Lung microvascular endothelial cell (primary cell): ENCODE measurements at regions not wholly inside any gene's neighbourhood (a gene's known extent, or its start where the extent isn't known, plus 50 kb on each side); places are given as distances from the start of the nearest gene placed in this dataset.
"Not testable (repeated sequence)": the region's sequence is repeated elsewhere in the genome, so short reads cannot be mapped to it uniquely, and the experiment has no call there.

Experiments used
- DNase-seq, 2 donors: peaks; one replicate each; pipeline versions ENCODE4 v3.0.0 to v3.0.0-alpha.2; 2010; ENCODE audit warnings: low read depth in 2 of 2

DNA sequence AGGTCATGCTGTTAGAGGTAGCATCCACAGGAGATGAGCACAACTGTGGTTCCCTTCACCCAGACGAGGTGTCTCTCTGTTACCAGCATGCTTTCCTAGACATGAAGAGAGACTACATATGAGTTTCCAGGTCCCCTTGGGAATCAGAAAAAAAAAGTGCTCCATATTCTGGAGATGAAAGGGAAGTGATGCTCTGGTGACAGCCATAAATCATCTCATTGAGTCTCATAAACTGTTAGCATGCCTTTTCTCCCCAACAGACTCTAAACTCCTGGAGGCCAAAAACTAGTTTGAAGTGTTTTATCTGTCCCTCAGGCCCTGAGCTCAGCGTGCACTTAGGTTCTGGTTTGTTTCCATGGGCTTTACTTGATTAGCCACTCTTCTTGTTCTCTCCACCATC, 124.6 kb upstream of the CREB1 start:
- no peak for DNase-seq

DNA sequence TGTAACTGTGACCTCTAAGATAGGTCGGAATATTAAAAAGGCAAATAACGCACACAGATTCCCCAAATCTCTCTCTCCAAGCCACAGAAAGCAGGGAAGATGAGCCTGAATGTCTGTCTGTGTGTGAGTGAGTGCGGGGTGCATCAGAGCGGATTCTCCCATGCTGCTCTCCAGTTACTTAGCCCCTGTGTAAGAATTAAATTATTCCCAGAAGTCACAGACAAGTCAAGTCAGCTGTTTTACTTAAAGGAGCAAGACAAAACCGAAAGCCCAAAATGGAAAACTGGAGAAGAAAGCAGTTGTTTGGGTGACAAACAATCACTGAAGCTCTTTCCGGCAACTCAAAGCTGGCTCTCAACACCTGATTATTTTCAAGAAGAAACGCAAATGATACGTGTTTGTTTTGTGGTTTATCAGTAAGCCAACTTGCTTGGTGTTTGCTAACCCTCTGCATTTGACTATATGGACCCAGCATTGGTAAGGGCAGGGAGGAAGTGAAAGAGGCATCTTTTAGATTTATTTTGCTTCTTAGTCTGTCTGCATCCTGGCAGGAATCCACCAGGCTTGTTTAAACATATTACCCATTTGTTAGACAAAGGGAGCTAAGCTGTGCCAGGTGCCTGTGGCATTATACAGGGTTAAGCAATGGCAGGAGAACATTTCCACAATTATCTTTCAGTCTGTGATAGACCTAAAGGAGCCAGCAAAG, 121.5 kb upstream of the CREB1 start:
- DNase-seq: peak; percentile 17 to 33

DNA sequence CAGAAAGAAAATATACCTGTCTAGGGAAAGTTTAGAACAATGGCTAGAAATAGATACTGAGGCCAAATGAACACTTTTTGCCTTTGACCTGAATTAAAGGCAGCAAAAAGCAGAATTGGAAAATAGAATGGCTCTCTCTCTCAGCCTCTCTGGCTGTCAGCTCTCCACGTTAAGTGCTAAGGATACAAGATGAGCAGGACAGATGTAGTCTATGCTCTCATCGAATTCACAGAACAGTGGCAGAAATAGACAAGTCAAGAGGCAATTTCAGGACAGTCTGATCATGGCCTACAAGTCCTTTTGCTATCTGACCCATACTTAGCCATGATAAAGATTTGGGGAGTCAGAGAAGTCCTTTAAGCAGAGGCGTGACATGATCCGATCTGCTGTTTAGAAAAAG, 120.2 kb upstream of the CREB1 start:
- no peak for DNase-seq

DNA sequence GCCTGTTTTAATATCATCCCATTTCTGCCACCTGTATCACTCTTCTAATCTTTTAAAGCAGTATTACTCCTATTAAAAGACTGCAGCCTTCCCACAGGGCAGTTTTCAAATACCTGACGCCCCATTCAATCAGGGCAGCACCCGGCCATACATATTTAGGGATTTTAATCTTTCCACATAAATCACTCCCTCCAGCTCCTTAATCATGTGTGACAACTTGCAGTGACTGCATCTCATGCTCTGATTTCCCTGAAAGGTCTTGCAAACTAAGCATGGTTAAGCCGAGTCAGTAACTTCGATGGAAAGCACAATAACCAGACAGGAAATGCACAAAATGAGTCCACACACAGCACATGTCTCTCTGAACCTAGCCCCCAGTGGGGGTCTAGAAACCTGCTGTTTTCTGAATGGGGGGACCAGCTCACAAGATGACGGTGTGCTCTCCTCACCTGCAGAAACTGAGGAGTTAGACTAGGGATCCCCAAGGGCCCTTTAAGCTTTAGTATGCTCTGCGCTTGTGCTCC, 116.9 kb upstream of the CREB1 start:
- no peak for DNase-seq

DNA sequence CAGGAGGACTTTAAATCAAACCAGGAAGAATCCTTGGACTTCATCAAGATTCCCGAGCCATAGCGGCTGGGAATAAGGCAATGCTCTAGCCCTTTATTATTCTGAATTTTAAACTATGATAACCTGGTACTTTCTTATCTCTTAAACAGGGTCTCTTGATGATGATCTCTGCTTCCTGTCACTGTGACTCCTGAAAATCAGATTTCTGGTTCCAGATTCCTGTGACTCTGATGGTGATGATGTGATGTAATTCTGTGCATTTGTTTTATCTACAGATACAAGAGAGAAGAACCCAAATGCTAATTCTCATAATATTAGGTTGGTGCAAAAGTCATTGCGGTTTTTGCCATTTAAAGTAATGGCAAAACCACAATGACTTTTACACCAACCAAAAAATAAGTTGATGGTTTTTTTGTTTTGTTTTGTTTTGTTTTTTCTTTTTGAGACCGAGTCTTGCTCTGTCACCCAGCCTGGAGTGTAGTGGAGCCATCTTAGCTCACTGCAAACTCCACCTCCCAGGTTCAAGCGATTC, 116.3 kb upstream of the CREB1 start:
- no peak for DNase-seq

DNA sequence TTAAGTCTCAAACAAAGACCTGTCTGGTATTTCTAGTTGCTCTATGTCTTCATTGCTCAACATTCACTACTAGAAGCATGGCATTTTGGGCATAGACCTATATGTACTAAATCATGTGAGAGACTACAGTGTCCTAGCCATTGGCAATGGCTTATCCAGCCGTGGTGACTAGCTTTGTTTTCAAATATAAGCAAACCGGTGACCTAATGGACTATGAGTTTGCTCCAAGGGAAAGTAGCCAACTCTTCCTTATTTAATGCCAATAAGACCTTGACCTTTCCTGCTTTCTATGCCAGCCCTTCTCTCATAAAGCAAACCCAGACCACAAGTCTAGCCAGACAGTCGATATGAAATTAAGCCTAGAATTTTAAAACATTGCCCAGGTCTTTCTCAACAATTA, 113.7 kb upstream of the CREB1 start:
- DNase-seq: peak in 1 of 2 donors; percentile 20

DNA sequence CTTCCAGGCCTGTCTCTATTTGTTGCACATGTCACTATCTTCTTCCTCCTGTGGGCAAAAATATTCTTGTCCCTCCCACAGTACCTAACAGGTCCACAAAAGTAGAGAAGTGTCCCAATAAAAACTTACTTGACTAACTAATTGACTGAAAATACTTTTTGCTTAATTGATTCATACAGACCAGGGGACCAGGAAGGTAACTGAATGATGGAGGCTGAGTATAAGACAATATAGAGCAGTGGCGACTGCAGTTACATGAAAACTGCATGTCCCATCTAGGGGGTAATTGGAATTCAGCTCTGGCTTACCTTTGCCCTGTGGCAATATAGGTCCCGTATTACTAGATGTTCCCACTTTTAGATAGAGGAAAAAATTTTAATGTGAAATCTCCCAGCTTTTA, 112.9 kb upstream of the CREB1 start:
- DNase-seq: no peak

DNA sequence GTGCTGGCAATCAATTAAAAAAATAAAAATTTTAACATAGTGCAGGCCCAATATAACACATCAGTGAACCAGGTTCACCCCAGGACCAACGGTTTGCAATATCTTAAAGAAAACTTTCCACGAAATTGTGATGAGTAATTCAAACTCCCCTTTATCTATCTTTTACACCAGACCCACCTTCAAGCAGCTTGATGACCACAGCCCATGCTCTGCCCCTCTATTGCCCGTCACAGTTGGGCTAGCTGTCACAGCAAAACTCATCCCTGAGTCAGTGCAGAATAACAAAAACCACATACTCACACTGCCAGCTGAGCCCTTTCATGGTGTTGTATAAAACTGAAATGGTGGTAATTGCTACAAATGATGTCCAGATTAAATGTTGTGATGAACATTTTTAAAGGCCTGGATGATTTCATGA, 112.5 kb upstream of the CREB1 start:
- no peak for DNase-seq

DNA sequence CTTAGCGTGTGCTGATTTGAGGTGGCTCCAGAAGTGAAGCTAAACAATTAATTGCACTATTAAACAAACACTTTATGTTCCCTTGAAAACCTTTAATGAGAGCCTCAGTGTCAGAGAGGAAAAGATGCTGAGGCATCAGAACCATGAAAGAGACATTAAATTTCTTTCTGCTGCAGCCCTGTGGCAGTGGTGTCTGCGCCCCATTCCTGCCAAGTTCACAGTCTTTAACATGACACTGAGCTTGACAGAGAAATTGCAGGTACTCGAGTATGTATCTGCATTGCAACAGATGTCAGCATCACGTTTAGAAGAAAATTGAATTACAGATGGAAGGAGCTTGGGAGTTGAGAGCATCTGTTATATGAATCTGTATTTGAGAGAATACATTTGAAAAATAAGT, 111.3 kb upstream of the CREB1 start:
- no peak for DNase-seq

DNA sequence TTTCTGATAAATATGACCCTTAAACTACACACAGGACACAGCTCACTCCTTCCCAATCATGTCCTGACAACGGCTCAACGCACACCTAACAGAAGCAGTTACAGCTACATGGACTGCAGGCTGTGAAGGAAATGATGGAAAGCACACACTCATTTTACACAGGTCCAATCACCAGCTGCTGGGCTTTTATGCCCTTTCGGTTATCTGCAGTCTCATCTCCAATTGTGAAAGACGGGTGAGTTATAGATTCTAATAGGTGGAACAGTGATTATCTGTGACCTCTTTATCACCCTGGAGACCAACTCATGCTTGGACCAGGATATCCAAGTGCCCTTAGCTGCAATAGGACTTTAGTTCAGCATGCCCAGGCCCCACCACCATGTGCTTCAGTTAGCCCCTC, 110.4 kb upstream of the CREB1 start:
- DNase-seq: no peak

DNA sequence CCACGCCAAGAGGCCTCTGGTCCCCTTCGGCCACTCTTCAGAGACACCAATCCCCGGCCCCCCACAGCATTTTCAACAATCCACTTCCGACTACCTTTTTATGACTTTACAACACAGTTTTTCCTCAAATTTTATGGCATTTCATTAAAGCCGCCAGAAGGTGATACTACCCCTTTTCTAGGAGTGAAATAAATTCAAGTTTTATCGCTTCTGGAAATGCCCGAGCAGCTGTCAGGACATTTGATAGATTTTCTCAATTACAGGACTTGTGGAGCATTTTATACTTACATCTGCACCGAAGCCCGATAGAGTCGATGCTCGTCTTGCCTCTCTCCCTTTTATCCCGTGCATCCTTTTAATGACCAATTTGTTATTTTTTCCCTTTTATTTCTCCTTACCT, 108.1 kb upstream of the CREB1 start:
- DNase-seq: no peak

DNA sequence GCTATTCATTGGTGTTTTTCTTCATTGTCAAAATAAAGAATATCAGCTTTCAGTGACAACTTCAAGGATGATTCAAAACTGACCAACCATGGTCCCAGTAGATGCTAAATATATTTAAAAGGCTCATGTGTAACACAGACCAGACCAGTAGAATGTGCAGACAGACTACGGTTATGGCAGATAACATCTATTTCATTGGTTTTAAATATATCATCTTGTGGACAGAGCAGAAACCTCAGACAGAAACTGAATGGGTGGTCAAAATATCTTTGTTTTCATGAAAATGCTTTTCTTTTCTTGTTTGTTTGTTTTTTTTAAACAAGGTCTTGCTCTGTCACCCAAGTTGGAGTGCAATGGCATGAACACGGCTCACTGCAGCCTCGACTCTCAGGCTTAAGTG, 107.4 kb upstream of the CREB1 start:
- DNase-seq: no peak

DNA sequence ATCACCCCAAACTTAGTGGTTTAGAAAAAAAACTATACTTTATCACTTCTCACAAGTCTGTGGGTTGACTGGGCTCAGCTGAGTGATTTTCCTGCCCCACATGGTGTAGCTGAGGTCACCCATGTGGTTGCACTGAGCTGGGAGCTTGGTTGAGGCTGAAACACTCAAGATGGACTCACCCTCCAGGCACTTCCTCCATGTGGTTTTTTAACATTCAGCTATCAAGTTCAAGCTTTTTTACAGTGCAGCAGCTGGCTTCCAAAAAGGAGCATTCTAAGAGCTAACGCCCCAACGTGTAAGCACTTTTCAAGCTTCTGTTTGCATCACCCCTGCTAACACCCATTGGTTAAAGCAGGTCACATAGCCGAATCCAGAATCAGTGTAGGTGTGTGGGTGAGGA, 105.9 kb upstream of the CREB1 start:
- DNase-seq: peak in 1 of 2 donors; percentile 65

DNA sequence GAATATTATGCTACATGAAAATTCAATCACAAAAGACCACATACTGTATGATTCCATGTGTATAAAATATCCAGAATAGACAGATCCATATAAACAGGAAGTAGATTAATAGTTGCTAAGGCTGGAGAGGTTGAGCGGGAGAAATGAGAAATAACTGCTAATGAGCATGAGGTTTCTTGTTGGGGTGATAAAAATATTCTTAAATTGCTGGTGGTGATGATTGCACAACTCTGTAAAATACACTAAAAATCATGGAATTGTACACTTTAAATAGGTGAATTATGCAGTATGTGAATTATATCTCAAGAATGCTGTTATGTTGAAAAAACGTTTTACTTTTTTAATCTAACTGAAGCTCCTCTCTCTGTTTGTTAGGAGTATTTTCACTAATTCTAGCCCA, 101.8 kb upstream of the CREB1 start:
- DNase-seq: no peak

DNA sequence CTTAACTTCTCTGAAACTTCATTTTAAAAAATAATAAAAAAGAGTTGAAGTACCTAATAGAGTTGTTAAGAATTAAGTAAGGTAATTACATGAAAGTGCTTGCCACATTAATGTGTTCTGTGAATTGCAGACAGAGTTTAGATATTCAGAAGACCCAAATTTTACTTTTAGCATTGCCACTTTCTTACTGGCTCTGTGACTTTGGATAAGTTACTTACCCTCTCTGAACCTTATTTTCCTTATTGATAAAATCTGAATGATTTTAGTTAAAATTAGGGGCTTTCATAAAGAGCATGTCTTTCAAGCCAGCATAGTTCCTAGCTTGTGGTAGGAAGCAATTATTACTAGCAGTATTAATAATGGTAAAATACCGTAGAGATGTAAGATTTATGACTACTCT, 101.2 kb upstream of the CREB1 start:
- no peak for DNase-seq

DNA sequence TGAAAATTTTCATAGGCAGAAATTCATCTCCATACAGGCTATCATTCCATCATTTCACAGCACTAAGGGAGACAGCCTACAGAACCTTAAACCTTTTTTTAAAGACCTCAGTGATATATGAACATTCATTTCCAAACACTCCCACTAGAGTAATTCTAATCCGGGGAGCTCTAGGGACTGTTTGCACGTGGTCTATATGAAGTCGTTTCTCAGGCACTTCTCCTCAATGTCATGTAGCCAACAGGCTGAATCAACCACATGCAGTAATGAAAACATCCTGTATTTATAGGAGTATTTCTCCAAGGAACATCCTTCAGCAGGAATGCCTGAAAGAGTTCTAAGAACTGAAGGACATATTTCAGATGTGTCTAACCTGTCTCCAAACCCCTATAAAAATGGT, 97.3 kb upstream of the CREB1 start:
- peak in 1 of 2 donors; percentile 32 for DNase-seq

DNA sequence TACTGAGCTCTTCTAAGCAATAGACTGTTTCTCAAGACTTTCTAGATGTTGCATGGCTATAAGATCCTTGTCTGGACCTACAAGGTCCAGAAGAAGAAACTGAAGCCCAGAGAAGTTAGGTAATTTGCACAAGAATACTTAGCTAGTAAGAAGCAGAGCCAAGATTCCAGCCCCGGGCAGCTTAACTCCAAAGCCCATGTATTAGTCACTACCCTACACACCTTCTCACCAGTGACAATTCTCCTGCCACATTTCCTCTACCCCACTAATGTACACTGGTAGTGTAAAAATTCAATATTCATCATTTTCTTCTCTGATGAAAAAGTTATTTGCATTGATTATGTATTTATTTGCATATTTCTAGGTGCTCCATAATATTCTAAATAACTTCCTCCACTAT, 95.5 kb upstream of the CREB1 start:
- no peak for DNase-seq

DNA sequence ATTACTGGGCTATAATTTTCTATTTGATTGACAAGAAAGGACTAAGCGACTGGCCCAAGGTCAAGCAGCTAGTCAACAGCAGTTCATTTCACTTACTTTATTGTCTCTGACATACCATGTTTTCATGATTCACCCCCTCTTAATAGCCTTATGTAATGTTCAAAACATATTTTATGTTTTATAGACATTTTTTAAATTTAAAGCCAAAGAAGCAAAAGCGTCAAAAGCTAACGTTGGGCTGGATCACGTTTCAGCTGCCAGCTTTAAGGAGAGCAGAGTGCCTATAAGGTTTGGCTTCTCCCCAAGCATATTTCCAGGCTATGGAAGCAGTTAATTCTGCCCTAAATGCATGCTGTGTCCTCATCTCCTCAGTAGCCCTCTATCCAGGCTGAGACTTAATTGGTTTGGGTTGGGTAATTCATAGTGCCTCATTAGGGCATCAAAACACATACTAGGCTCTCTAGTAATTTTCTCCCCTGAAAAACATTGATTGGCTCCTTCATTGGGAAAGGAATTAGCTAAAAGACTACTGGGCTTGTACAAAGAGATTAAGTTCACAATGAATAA, 94.8 kb upstream of the CREB1 start:
- no peak for DNase-seq

DNA sequence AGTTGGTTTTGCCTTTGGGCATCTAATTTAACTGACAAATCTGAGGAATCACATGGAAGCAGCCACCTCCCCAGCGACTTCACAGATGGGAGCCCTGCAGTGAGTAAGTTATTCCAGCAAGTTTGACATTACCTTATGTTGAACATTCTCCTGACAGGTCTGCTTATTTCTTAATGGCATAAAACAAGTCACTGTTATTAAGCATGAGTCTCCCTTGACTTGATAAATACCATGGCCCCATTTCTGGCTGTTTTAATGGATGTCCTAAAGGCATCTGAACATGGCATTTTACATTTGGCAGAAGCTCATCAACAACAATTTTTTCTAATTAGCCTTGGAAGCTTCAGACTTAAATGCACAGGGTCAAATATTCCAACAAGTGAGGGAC, 92.6 kb upstream of the CREB1 start:
- no peak for DNase-seq

DNA sequence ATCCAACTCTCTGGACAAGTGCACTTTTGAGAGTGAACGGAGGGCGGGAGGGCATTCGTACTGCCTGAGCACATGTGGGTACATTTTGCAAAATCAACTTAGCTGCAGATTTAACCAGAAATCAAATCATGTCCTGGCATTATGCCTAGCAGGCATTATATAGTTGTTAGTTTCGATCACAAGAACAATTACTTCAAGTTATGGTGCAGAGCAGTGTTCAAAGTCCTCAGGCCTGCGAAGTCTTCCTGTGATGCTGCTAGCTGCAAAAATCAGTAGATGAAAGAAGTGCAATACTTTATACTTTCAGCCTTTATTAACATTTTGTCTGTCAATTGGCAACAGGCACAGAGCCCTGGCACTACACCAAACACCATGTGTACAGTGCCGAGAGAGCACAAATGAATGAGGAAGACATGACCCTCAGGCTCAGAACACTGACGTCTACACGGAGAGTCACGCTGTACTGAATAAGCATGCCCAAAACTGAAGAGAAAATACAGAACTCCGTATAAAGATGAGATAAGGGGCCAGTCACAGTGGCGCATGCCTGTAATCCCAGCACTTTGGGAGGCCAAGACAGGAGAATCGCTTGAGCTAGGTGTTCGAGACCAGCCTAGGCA, 92.1 kb upstream of the CREB1 start:
- DNase-seq: peak in 1 of 2 donors; percentile 25

DNA sequence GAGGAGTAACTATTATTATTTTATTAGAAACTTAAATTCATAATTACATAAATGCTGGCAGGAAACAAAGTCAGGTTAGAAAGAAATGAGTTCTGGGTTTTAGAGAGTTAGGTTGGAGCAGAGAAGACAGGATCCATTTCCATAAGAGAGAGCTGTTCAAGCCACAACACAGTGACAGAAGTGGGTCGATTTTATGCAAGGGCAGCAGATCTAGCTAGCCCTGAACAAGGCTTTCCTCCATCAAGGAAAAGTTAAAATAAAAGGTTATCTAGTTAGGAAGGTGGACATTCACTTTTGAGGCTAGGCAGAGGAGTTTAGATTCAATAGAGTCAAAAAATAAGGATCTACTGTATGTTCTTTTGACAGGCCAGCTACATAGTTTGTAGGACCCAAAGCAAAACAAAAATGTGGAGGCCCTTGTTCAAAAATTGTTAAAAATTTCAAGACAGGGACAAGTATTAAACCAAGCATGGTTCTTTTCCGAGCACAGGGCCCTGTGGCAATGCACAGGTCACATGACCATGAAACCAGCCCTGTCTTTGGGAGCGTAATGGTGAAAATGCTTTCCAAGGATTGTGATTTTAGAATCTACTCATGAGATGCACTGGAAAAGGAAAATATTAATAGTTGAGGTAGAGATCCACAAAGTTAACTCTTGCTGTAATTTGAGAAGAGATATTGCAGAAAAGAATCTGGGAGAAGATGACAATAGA, 91.2 kb upstream of the CREB1 start:
- no peak for DNase-seq

DNA sequence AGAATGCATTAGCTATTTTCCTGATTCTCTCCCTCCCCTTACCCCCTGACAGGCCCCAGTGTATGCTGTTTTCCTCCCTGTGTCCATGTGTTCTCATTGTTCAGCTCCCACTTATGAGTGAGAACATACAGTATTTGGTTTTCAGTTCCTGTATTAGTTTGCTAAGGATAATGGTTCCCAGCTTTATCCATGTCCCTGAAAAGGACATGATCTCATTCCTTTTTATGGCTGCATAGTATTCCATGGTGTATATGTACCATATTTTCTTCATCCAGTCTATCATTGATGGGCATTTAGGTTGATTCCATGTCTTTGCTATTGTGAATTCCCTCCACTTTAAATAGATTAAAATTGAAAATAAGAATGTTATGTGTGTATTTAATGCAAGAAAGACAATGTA, 89.9 kb upstream of the CREB1 start:
- DNase-seq: not testable (repeated sequence)
